GM23338 (cell line): ENCODE measurements at regions not wholly inside any gene's neighbourhood (a gene's known extent, or its start where the extent isn't known, plus 50 kb on each side); places are given as distances from the start of the nearest gene placed in this dataset.

ENCODE experiments used
- CREB1 ChIP-seq: fragments of 250-450 bp; sonication (Bioruptor Pico); IDR thresholded peaks from 2 replicates; pipeline ENCODE4 v1.5.0; 2020; ENCODE audit warnings: low read depth, mild to moderate bottlenecking, moderate library complexity
- CTCF ChIP-seq, 2 experiments: fragments of 200-600 bp in 1 of 2; sonication (generic) in 1 of 2; conservative IDR thresholded peaks; 2 replicates each; pipeline versions ENCODE4 v1.5.1 to v1.6.1; 2016 to 2017; ENCODE audit warnings: antibody characterized with exemption in 2 of 2, low read depth in 2 of 2, mild to moderate bottlenecking in 2 of 2, moderate library complexity in 1 of 2
- EZH2 ChIP-seq: fragments of 200-600 bp; sonication (generic); IDR thresholded peaks from one replicate; pipeline ENCODE4 v1.8.0; 2017; ENCODE audit warnings: antibody characterized with exemption, mild to moderate bottlenecking, low read depth; ENCODE audit not compliant: unreplicated experiment
- EZH2phosphoT487 ChIP-seq: fragments of 200-600 bp; sonication (generic); IDR thresholded peaks from one replicate; pipeline ENCODE4 v1.8.1; 2018; ENCODE audit warnings: antibody characterized with exemption; ENCODE audit not compliant: unreplicated experiment
- NANOG ChIP-seq: IDR thresholded peaks from 2 replicates; pipeline ENCODE4 v1.6.1; 2016; ENCODE audit warnings: antibody characterized with exemption, borderline replicate concordance
- POLR2AphosphoS5 ChIP-seq: IDR thresholded peaks from 2 replicates; pipeline ENCODE4 v1.6.1; 2016; ENCODE audit warnings: antibody characterized with exemption, low read depth
- REST ChIP-seq: IDR thresholded peaks from one replicate; pipeline ENCODE4 v1.6.1; 2018; ENCODE audit warnings: antibody characterized with exemption; ENCODE audit not compliant: unreplicated experiment
- ZNF331 ChIP-seq: fragments of 250-450 bp; sonication (Bioruptor Pico); IDR thresholded peaks from 2 replicates; pipeline ENCODE4 v1.5.0; 2020; ENCODE audit warnings: low read depth, mild to moderate bottlenecking, moderate library complexity

DNA sequence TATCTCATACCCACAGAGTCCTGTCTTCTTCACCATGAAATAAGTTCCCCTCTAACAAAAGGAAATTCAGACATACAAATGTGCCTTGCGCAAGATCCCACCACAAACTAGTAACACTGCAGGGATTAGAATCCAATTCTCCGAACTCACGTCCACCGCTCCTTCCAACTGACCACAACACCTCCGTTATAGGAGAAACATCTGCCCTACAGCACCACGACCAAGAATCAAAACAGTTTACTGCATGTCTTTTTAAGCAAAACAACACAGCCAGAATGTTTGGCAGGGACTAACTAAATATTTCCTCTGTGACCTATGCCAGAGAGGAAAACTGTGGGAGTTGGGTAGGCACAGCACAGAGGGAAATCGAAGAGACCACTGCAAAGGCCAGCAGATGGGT, 72.7 kb upstream of the AKIP1 start:
- TF ChIP-seq CTCF (conservative IDR thresholded peaks at IDR 0.05; ENCODE audit: low read depth in 2 of 2) (no peak), CREB1 (CRISPR knock-in tag) (no peak), EZH2 (no peak), POLR2AphosphoS5 (no peak), NANOG (no peak), EZH2phosphoT487 (no peak), REST (no peak), ZNF331 (CRISPR knock-in tag) (no peak)
